Activated naive CD8-positive, alpha-beta T cell treated with anti-CD3 and anti-CD28 coated beads, Interleukin-2, amount 50 U/mL, for 24 hours (primary cell): ENCODE measurements at regions not wholly inside any gene's neighbourhood (a gene's known extent, or its start where the extent isn't known, plus 50 kb on each side); places are given as distances from the start of the nearest gene placed in this dataset.

Source experiments
- ATAC-seq: fragments of 150-1000 bp; cut with Tn5 transposase; one replicate; pipeline ENCODE4 v1.10.0; 2021
- DNase-seq: peaks from one replicate; pipeline ENCODE4 v3.0.0; 2021
- H3K27ac Mint-ChIP-seq: one replicate; pipeline ENCODE4 v1.8.0; 2021; ENCODE audit warnings: mild to moderate bottlenecking, mixed read lengths
- H3K27me3 Mint-ChIP-seq: one replicate; pipeline ENCODE4 v1.8.0; 2021; ENCODE audit warnings: mixed read lengths
- H3K36me3 Mint-ChIP-seq: one replicate; pipeline ENCODE4 v1.8.0; 2021; ENCODE audit warnings: low read depth, mixed read lengths
- H3K4me1 Mint-ChIP-seq: one replicate; pipeline ENCODE4 v1.8.0; 2021; ENCODE audit warnings: mixed read lengths
- H3K4me3 Mint-ChIP-seq: one replicate; pipeline ENCODE4 v1.8.0; 2021; ENCODE audit warnings: mild to moderate bottlenecking, moderate library complexity, mixed read lengths
- H3K9me3 Mint-ChIP-seq: one replicate; pipeline ENCODE4 v1.8.0; 2021; ENCODE audit warnings: mixed read lengths

- H3K4me1 Mint-ChIP-seq, result peaks cover 2% of the 10 kb centered on the region
- no peaks in the 10 kb centered on the region for H3K27me3 Mint-ChIP-seq
- no peaks in the 10 kb centered on the region for H3K36me3 Mint-ChIP-seq
- no peak for DNase-seq
- no peaks in the 10 kb centered on the region for H3K9me3 Mint-ChIP-seq
- no peak overlapping the region for H3K27ac Mint-ChIP-seq
- no peak overlapping the region for H3K4me3 Mint-ChIP-seq
- ATAC-seq, result no peak
These were observed 793.6 kb downstream of the UQCRFS1 start for GRCh38 chr19:28419312-28419711.

GRCh38 chr19:28417361-28417760 is 795.6 kb downstream of the UQCRFS1 start:
- Mint-ChIP-seq H3K4me1 (peaks cover 2% of the 10 kb centered on the region), H3K27ac (no peak overlapping the region), H3K9me3 (no peaks in the 10 kb centered on the region), H3K36me3 (no peaks in the 10 kb centered on the region), H3K4me3 (no peak overlapping the region), H3K27me3 (no peaks in the 10 kb centered on the region)
- DNase-seq (no peak), ATAC-seq (no peak)

- Mint-ChIP-seq H3K9me3 (no peaks in the 10 kb centered on the region), H3K27ac (no peak overlapping the region), H3K4me3 (no peak overlapping the region), H3K4me1 (no peaks in the 10 kb centered on the region), H3K36me3 (no peaks in the 10 kb centered on the region), H3K27me3 (no peaks in the 10 kb centered on the region)
- ATAC-seq (no peak), DNase-seq (no peak)
These were observed 796.7 kb downstream of the UQCRFS1 start for GRCh38 chr19:28416245-28416644.

GRCh38 chr19:28414748-28415147 is 798.2 kb downstream of the UQCRFS1 start:
- Mint-ChIP-seq H3K36me3 (no peaks in the 10 kb centered on the region), H3K27me3 (no peaks in the 10 kb centered on the region), H3K4me1 (no peaks in the 10 kb centered on the region), H3K4me3 (no peak overlapping the region), H3K9me3 (no peaks in the 10 kb centered on the region), H3K27ac (no peak overlapping the region)
- DNase-seq (no peak), ATAC-seq (no peak)

GRCh38 chr19:28409859-28410258 is 803.1 kb downstream of the UQCRFS1 start:
- no peaks in the 10 kb centered on the region for H3K27me3 Mint-ChIP-seq
- no peak for ATAC-seq
- H3K27ac Mint-ChIP-seq, result no peak overlapping the region
- no peak for DNase-seq
- H3K9me3 Mint-ChIP-seq, result no peaks in the 10 kb centered on the region
- H3K4me3 Mint-ChIP-seq, result no peak overlapping the region
- H3K36me3 Mint-ChIP-seq, result no peaks in the 10 kb centered on the region
- H3K4me1 Mint-ChIP-seq, result peaks cover 14% of the 10 kb centered on the region

- Mint-ChIP-seq H3K27ac (no peak overlapping the region), H3K36me3 (no peaks in the 10 kb centered on the region), H3K9me3 (no peaks in the 10 kb centered on the region), H3K4me3 (no peak overlapping the region), H3K4me1 (peaks cover 14% of the 10 kb centered on the region), H3K27me3 (no peaks in the 10 kb centered on the region)
- DNase-seq, result no peak
- no peak for ATAC-seq
These were observed 806.0 kb downstream of the UQCRFS1 start for GRCh38 chr19:28406966-28407365.

GRCh38 chr19:28405346-28405742 is 807.6 kb downstream of the UQCRFS1 start:
- ATAC-seq, result no peak
- Mint-ChIP-seq H3K4me1 (peaks cover 14% of the 10 kb centered on the region), H3K9me3 (no peaks in the 10 kb centered on the region), H3K4me3 (no peak overlapping the region), H3K36me3 (no peaks in the 10 kb centered on the region), H3K27me3 (no peaks in the 10 kb centered on the region), H3K27ac (no peak overlapping the region)
- DNase-seq, result no peak

GRCh38 chr19:28404472-28404871 is 808.5 kb downstream of the UQCRFS1 start:
- H3K4me3 Mint-ChIP-seq, result no peak overlapping the region
- H3K36me3 Mint-ChIP-seq, result no peaks in the 10 kb centered on the region
- peaks cover 14% of the 10 kb centered on the region for H3K4me1 Mint-ChIP-seq
- no peaks in the 10 kb centered on the region for H3K9me3 Mint-ChIP-seq
- no peak overlapping the region for H3K27ac Mint-ChIP-seq
- no peak for DNase-seq
- no peaks in the 10 kb centered on the region for H3K27me3 Mint-ChIP-seq
- no peak for ATAC-seq

- DNase-seq, result no peak
- no peak for ATAC-seq
- H3K9me3 Mint-ChIP-seq, result no peaks in the 10 kb centered on the region
- peaks cover 12% of the 10 kb centered on the region for H3K4me1 Mint-ChIP-seq
- no peak overlapping the region for H3K27ac Mint-ChIP-seq
- H3K27me3 Mint-ChIP-seq, result no peaks in the 10 kb centered on the region
- no peaks in the 10 kb centered on the region for H3K36me3 Mint-ChIP-seq
- no peak overlapping the region for H3K4me3 Mint-ChIP-seq
These were observed 809.3 kb downstream of the UQCRFS1 start for GRCh38 chr19:28403690-28404089.

GRCh38 chr19:28402701-28403290 is 810.2 kb downstream of the UQCRFS1 start:
- Mint-ChIP-seq H3K27ac (no peak overlapping the region), H3K4me3 (no peak overlapping the region), H3K27me3 (no peaks in the 10 kb centered on the region), H3K36me3 (no peaks in the 10 kb centered on the region), H3K9me3 (no peaks in the 10 kb centered on the region), H3K4me1 (peaks cover 5% of the 10 kb centered on the region)
- no peak for DNase-seq
- no peak for ATAC-seq

- Mint-ChIP-seq H3K27me3 (no peaks in the 10 kb centered on the region), H3K27ac (no peak overlapping the region), H3K9me3 (no peaks in the 10 kb centered on the region), H3K36me3 (no peaks in the 10 kb centered on the region), H3K4me3 (no peak overlapping the region), H3K4me1 (peaks cover 2% of the 10 kb centered on the region)
- no peak for ATAC-seq
- no peak for DNase-seq
These were observed 811.1 kb downstream of the UQCRFS1 start for GRCh38 chr19:28401739-28402424.

GRCh38 chr19:28400953-28401671 is 811.8 kb downstream of the UQCRFS1 start:
- H3K9me3 Mint-ChIP-seq, result no peaks in the 10 kb centered on the region
- no peak overlapping the region for H3K27ac Mint-ChIP-seq
- ATAC-seq, result no peak

GRCh38 chr19:28399187-28399586 is 813.8 kb downstream of the UQCRFS1 start:
- Mint-ChIP-seq H3K4me1 (peaks cover 10% of the 10 kb centered on the region), H3K27me3 (no peaks in the 10 kb centered on the region), H3K4me3 (no peak overlapping the region), H3K36me3 (no peaks in the 10 kb centered on the region), H3K9me3 (no peaks in the 10 kb centered on the region), H3K27ac (no peak overlapping the region)
- ATAC-seq (no peak), DNase-seq (no peak)

More at GRCh38 chr19:28400953-28401671, 811.8 kb downstream of the UQCRFS1 start:
- no peaks in the 10 kb centered on the region for H3K36me3 Mint-ChIP-seq
- H3K4me3 Mint-ChIP-seq, result no peak overlapping the region
- peaks cover 2% of the 10 kb centered on the region for H3K4me1 Mint-ChIP-seq
- H3K27me3 Mint-ChIP-seq, result no peaks in the 10 kb centered on the region
- DNase-seq, result no peak

GRCh38 chr19:28397800-28398199 is 815.2 kb downstream of the UQCRFS1 start:
- H3K4me1 Mint-ChIP-seq, result peaks cover 17% of the 10 kb centered on the region
- DNase-seq (no peak), ATAC-seq (no peak)
- H3K36me3 Mint-ChIP-seq, result no peaks in the 10 kb centered on the region
- H3K9me3 Mint-ChIP-seq, result no peaks in the 10 kb centered on the region
- H3K27me3 Mint-ChIP-seq, result no peaks in the 10 kb centered on the region
- H3K27ac Mint-ChIP-seq, result no peak overlapping the region
- H3K4me3 Mint-ChIP-seq, result no peak overlapping the region

- Mint-ChIP-seq H3K4me3 (no peak overlapping the region), H3K36me3 (no peaks in the 10 kb centered on the region), H3K9me3 (no peaks in the 10 kb centered on the region), H3K27ac (no peak overlapping the region), H3K27me3 (no peaks in the 10 kb centered on the region), H3K4me1 (peaks cover 17% of the 10 kb centered on the region)
- DNase-seq, result no peak
- ATAC-seq, result no peak
These were observed 815.6 kb downstream of the UQCRFS1 start for GRCh38 chr19:28397306-28397705.
